Activated T-helper 9 cell treated with anti-CD3 and anti-CD28 coated beads, Interleukin-2, amount 50 U/mL, for 16 hours (primary cell): ENCODE measurements at regions not wholly inside any gene's neighbourhood (a gene's known extent, or its start where the extent isn't known, plus 50 kb on each side); places are given as distances from the start of the nearest gene placed in this dataset.

Source experiments
- DNase-seq: peaks from one replicate; pipeline ENCODE4 v3.0.0-alpha.2; 2020; ENCODE audit warnings: low read depth

GRCh38 chr6:98136333-98136732, 698.0 kb upstream of the POU3F2 start:
- no peak for DNase-seq

DNA sequence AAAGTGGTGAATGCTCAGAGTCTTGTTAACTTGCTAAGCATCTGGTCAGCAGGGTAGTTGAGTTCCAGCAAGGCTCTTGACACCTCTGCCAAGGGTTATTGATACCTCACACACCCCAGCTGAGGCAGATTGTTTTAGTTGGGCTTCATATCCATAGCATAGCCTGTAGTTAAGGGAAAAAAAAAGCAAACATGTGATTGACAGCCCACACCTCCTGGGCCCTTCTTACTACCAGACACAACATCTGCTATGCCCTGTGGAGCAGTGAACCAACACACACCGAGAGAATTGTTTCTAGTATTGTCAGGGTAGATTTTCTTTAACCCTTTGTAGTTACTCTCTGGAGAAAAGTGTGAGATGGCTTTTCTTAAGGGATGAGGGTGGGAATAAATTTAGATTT, 697.0 kb upstream of the POU3F2 start:
- no peak for DNase-seq

- DNase-seq, result no peak
These were observed 691.5 kb upstream of the POU3F2 start for GRCh38 chr6:98142839-98143238.

DNA sequence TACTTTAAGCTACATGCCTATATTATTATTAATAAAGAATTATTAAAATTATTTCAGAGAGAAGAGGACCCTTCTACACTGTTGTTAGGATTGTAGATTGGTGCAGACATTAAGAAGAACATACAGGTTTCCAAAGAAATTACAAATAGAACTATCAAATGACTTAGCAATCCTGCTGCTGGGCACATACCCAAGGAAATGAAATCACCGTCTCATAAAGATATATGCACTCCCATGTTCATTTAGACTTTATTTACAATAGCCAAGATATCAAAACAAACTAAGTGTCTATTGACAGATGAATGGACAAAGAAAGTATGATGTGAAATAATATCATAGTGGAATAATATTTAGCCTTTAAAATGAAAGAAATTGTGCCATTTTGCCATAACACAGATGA, 687.7 kb upstream of the POU3F2 start:
- no peak for DNase-seq

DNA sequence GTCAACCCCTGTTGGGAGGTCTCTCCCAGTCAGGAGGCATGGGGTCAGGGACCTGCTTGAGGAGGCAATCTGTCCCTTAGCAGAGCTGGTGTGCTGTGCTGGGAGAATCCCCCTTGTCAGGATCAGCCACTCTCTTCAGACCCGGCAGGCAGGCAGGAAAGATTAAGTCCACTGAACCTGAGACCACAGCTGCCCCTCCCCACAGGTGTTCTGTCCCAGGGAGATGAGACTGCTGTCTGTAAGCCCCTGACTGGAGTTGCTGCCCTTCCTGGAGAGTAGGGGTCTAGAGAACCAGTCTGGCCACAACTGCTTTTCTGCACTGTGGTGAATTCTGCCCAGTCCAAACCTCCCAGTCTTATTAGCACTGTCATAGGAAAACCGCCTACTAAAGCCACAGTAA, 677.8 kb upstream of the POU3F2 start:
- no peak for DNase-seq

- no peak for DNase-seq
These were observed 654.8 kb upstream of the POU3F2 start for GRCh38 chr6:98179606-98180005.

DNA sequence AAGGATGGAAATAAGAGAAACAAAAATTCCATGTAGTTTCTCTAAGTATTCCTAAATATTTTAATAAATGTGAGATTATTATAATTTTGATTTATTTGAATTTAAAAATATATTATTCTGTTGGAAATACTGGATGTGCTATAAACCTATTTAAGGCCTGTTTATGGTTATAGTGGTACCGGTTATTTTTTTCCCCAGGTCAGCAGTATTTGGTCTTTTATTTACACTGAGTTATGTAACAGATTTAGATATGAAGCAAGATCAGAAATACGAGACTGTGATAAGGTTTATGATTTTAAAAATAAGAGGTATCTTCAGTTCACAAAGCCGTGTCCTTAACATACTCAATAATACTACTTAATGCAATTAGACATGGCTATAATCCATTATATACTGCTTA, 634.3 kb upstream of the POU3F2 start:
- DNase-seq, result no peak

DNA sequence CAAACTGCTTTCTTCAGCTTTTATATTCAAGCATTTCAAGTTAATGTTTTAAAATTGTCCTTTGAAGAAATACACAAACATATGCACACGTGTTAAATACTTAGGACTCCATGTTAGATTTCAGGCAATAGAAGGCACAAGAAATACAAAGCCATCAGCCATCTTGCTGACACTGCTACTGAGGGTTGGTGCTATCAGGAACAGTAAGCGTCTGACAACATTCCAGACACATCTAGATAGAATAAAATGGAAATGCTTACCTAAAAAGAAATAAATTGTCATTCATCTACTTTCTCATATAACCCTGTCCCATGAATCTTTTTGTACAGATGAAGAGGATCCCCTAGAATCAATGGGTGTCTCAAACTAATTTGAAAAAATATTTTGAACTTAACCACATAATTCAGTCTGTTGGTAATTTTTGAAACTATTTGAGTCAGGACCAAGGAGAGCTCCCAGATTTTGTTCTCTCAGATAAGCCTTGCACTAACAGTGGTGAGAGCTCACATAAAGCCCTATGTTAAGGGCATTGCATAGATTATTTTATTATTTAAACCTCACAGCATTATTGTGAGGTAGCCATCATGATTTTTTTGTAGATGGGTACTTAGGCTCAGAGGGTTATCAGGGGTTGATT, 631.1 kb upstream of the POU3F2 start:
- DNase-seq, result no peak

GRCh38 chr6:98212468-98212867, 621.9 kb upstream of the POU3F2 start:
- DNase-seq, result no peak

DNA sequence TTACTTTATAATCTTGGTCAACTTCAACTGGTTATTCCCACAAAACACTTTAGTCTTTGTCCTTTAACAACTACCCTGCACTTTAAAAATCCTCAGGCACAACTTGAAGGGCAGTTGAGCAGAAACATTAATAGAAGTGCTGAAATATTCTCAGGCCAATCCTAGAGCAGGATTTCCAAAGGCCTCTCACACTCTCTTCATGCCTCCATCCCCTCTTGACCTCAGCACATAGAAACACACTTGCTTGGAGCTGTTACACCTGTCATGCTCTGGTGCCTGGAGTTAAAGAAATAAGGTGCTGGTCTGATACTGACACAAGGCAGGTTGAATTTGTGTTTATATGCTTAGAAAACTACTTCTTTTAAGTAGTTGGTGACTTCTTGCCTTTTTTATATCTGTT, 618.8 kb upstream of the POU3F2 start:
- DNase-seq, result no peak

DNA sequence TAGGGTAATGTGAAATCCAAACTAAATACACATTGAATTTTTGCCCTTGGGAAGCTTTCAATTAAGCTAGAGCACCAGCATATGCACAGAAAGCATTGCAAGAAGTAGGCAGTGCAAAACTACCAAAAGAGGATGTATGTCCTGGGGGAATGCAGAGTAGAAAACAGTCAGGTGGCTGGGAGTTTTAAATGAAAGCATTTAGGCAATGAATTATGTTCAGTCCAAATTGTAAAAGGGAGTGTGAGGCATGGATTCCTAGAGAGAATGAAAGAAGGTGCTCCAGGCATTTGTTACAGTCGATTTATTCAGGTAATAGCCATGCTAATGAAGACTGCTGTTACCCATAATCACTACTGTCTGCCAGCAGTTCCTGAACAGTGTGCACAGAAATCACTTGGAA, 604.1 kb upstream of the POU3F2 start:
- no peak for DNase-seq

- DNase-seq, result no peak
These were observed 595.3 kb upstream of the POU3F2 start for GRCh38 chr6:98239057-98239456.

- DNase-seq, result no peak
These were observed 592.7 kb upstream of the POU3F2 start for GRCh38 chr6:98241630-98242029.

DNA sequence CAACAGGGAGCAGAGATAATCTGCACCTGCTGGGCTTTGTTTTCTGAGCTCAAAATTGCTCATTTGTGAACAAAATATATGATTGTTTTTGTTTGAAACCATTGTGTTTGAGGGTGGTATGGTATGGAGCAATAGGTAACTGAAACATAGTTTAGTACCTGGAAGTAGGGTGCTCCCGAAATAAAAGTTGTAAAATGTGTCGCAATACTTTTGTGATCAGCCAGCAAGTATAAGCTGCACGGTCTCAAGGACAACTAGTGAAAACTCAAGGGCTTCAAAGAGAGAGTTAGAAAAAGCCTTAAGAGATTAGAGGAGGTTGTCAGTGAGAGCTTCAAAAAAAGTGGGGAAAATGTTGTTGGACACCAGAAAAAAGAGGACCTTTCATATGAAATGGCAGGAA, 579.8 kb upstream of the POU3F2 start:
- no peak for DNase-seq

- DNase-seq, result no peak
These were observed 574.0 kb upstream of the POU3F2 start for GRCh38 chr6:98260382-98260781.

GRCh38 chr6:98272060-98272459, 562.3 kb upstream of the POU3F2 start:
- no peak for DNase-seq

GRCh38 chr6:98274691-98275090, 559.7 kb upstream of the POU3F2 start:
- DNase-seq, result no peak

DNA sequence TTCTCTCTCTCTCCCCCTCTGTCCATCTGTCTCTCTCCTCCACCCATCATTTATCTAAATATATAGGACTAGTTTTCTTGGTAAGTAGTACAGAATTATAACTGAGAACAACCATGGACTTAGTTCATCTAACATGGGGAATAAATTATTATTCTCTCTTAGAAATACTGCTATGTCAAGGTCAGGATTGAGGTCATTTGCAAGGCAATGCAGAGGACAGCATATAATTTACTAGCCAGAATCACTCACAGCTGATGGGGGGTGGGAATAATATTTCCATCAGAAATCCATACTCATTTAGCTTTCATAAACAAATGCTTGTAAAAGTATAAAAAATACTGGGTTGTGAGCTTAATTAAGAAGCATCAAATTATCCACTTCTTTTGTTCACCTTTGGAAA, 553.9 kb upstream of the POU3F2 start:
- no peak for DNase-seq

DNA sequence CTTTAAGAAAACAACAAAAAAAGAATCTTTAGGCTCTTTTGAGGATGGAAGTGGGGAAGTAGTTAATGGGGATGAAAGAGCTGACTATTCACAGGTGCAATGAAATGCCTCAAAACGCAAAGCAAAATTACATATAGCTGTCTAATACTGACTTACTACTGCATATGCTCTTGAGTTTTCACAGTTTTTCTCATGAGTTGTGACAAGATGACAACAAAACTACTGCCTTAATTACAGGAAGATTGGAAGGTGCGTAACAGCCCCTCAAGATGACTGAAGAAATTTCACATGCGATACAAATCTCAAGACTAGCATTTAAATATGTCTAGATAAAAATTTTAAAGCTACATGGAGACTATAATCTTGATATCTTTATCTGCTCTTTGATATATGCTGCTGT, 547.8 kb upstream of the POU3F2 start:
- no peak for DNase-seq

- DNase-seq, result no peak
These were observed 546.5 kb upstream of the POU3F2 start for GRCh38 chr6:98287876-98288275.

DNA sequence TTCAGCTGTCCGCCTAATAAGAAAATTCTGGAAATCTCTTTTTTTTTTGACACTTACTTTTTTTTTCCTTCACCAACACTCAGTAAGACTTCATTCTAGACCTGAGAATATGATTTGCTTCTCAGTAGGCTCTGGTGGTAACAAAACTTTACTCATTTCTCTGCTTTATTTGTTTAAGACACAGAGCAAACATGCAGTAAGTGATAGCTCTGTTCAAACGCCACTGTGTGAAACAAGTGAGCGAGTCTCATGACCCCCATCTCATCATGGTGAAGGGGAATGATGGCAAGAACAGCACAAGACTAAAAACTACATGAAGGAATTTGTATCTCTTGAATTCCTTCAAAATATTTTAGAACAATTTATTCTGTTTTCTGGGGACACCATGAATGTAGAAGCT, 541.6 kb upstream of the POU3F2 start:
- no peak for DNase-seq

DNA sequence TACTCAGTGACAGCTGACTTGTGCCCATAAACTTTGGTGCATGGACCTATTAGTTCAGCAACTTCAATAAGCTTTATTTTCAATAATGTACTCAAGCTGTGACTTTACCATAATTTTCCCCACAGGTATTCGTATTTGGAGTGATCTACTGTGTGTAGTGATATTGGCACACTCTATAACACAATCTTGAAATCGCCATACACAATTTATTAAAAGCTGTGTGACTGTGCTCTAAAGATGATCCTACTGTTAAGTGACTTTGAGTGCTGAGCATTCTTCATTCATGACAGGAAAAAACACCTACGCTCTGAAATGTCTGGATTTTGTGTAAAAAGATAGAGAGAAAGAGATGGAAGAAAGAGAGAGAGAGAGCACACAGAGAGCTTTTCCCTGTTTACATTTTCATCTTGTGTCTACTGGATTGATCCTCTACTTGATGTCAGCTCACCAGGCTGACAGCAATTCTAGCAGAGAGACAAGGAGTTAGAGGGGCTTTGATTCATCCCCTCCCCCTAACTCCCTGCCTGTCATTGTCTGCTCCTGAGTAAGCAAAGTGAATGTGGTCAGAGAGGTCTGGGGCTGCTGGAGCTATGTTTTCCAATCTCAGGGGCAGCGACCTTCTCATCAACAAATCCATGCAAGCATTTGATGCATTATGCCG, 538.7 kb upstream of the POU3F2 start:
- no peak for DNase-seq

- DNase-seq, result no peak
These were observed 525.8 kb upstream of the POU3F2 start for GRCh38 chr6:98308564-98308963.

DNA sequence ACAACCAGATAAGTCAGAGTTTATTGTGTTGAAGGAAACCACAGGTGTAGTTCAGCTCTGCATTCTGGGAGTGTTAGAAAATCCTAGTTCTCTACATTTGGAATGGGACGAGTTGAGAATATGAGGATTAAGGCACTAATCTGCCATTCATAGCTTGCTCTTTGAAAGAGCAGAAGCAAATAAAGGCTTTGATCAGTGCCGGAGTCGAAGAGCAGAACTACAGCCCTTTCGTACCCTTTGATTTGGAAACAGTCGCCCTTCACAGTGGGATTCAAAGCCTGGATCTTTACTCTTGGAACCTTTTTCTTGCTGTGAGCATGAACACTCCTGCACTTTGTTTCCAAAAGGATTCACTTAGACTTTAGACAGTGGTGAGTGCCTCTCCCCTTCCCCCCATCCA, 523.9 kb upstream of the POU3F2 start:
- DNase-seq, result no peak
